ENCODE measurements at regions not wholly inside any gene's neighbourhood (a gene's known extent, or its start where the extent isn't known, plus 50 kb on each side); places are given as distances from the start of the nearest gene placed in this dataset.

DNA sequence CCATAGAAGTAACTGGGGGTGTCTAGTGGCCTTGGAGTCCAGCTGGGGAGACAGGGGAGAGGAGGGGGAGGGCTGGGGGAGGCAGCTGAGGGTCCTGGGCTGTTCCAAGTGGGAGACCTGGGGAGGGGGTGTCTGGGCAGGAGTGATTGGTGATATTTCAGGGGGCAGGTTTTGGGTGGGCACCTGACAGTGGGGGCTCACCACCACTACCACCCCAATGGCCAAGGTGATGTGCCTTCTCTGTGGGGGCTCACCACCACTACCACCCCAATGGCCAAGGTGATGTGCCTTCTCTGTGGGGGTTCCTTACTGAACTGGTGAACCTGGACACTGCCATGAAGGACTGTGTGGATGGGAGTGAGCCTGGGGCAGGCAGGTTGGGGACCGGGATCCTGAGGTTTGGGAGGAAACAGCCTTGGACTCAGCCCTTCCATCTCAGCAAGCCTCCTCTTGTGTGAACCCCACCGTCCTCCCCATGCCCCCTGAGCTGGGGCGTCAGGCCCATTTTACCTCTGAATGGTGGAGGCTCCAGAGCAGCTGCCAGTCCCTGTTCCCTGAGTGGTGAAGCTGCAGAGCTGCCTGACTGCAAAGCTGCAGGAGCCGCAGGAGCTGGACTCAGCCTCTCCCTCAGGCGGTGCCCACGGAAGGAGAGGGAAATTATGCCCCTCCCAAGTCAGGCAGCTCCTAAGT is 50.6 kb upstream of the ZNF716 start:
- Mint-ChIP-seq H3K4me3 (no peak overlapping the region), H3K4me1 (no peaks in the 10 kb centered on the region), H3K9me3 (peaks cover 3 to 36% (median 16%) of the 10 kb centered on the region in 3 donors), H3K27ac (no peak overlapping the region), H3K27me3 (no peaks in the 10 kb centered on the region), H3K36me3 (no peaks in the 10 kb centered on the region)
- Histone ChIP-seq H3K9me3 (no peaks in the 10 kb centered on the region), H3K27ac (ENCODE audit: low read length) (no peak overlapping the region), H3K36me3 (ENCODE audit: control insufficient read depth in 2 of 2, extremely low read depth in 1 of 2, insufficient read depth in 1 of 2, low read length in 1 of 2) (no peaks in the 10 kb centered on the region), H3K4me1 (ENCODE audit: control insufficient read depth in 1 of 2, extremely low read depth in 1 of 2, insufficient read depth in 2 of 2, low read length in 2 of 2) (no peaks in the 10 kb centered on the region), H3K27me3 (replicated peaks in 1 of 2; ENCODE audit: control insufficient read depth in 2 of 2, extremely low read depth in 1 of 2, insufficient read depth in 2 of 2, low read length in 1 of 2) (no peaks in the 10 kb centered on the region), H3K4me3 (ENCODE audit: control insufficient read depth in 1 of 2, extremely low read depth in 1 of 2, low read length in 1 of 2) (no peak overlapping the region)
- no peak for DNase-seq
- ChIA-PET CTCF (no interaction called here), POLR2A (no interaction called here)
- WGBS (ENCODE audit: insufficient coverage): 80% methylated on average over 5 of the region's 6 CpGs
- ATAC-seq (replicated peaks in 1 of 4): no peak

DNA sequence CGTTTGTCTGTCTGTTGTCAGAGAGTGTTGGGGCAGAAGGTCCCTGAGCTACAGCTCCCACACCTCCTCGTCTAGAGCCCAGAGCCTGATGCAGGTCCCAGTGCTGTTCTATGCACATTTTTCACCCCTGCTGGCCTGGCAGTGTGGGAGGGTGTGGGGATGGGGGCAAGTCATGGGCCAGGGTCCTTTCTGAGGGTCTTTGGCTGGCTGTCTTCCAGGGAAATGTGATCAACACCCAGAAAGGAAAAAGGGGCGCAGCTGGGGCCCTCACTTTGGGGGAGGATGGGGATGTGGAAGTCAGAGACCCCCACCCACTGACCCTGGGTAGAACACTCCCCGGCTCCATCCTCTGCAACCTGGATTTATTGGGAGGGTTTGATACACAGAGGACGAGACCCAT is 50.0 kb upstream of the ZNF716 start:
- no peak overlapping the region for H3K4me3 ChIP-seq (ENCODE audit: control insufficient read depth in 1 of 2, extremely low read depth in 1 of 2, low read length in 1 of 2)
- Mint-ChIP-seq H3K4me1 (no peaks in the 10 kb centered on the region), H3K36me3 (no peaks in the 10 kb centered on the region), H3K9me3 (peaks cover 3 to 30% (median 16%) of the 10 kb centered on the region in 3 donors), H3K4me3 (no peak overlapping the region), H3K27ac (no peak overlapping the region), H3K27me3 (no peaks in the 10 kb centered on the region)
- WGBS (ENCODE audit: insufficient coverage): 92% methylated on average over 2 of the region's 5 CpGs
- ChIA-PET CTCF (no interaction called here), POLR2A (no interaction called here)
- no peaks in the 10 kb centered on the region for H3K36me3 ChIP-seq (ENCODE audit: control insufficient read depth in 2 of 2, extremely low read depth in 1 of 2, insufficient read depth in 1 of 2, low read length in 1 of 2)
- no peaks in the 10 kb centered on the region for H3K27me3 ChIP-seq (replicated peaks in 1 of 2; ENCODE audit: control insufficient read depth in 2 of 2, extremely low read depth in 1 of 2, insufficient read depth in 2 of 2, low read length in 1 of 2)
- no peak overlapping the region for H3K27ac ChIP-seq (ENCODE audit: low read length)
- DNase-seq: no peak
- no peak for ATAC-seq (replicated peaks in 1 of 4)
- no peaks in the 10 kb centered on the region for H3K9me3 ChIP-seq
- H3K4me1 ChIP-seq (ENCODE audit: control insufficient read depth in 1 of 2, extremely low read depth in 1 of 2, insufficient read depth in 2 of 2, low read length in 2 of 2): no peaks in the 10 kb centered on the region

Data from T-cell (primary cell).